Stimulated activated CD4-positive, alpha-beta T cell treated with anti-CD3 and anti-CD28 coated beads, Interleukin-12 subunit alpha, Interleukin-12 subunit beta, amount 100 ng/mL, for 24 hours (primary cell): ENCODE measurements at regions not wholly inside any gene's neighbourhood (a gene's known extent, or its start where the extent isn't known, plus 50 kb on each side); places are given as distances from the start of the nearest gene placed in this dataset.

ENCODE experiments used
- DNase-seq, 2 experiments: peaks; one replicate each; pipeline ENCODE4 v3.0.0-alpha.2; 2020; ENCODE audit warnings: low read depth in 2 of 2

- DNase-seq: no peak
Measured at GRCh38 chr2:29974086-29974485, 52.7 kb upstream of the ALK start.

- no peak for DNase-seq
Measured at GRCh38 chr2:29977284-29977683, 55.9 kb upstream of the ALK start.

- no peak for DNase-seq
Measured at GRCh38 chr2:29981402-29981801, 60.0 kb upstream of the ALK start.

GRCh38 chr2:29983308-29983707, 61.9 kb upstream of the ALK start:
- no peak for DNase-seq

- no peak for DNase-seq
Measured at GRCh38 chr2:29987146-29987545, 65.8 kb upstream of the ALK start.

GRCh38 chr2:29990129-29990528, 68.7 kb upstream of the ALK start:
- DNase-seq: no peak

GRCh38 chr2:29991086-29991485, 69.7 kb upstream of the ALK start:
- DNase-seq: no peak

- DNase-seq: no peak
Measured at GRCh38 chr2:29995241-29995640, 73.9 kb upstream of the ALK start.

- DNase-seq: no peak
Measured at GRCh38 chr2:30003128-30003527, 81.7 kb upstream of the ALK start.

GRCh38 chr2:30022444-30023071, 101.2 kb upstream of the ALK start:
- DNase-seq: no peak

GRCh38 chr2:30024281-30024680, 102.9 kb upstream of the ALK start:
- DNase-seq: no peak

GRCh38 chr2:30026091-30027055, 105.0 kb upstream of the ALK start:
- peak in 1 of 2 experiments; percentile 4 for DNase-seq

- DNase-seq: no peak
Measured at GRCh38 chr2:30029804-30030203, 108.4 kb upstream of the ALK start.

- no peak for DNase-seq
Measured at GRCh38 chr2:30030361-30030760, 109.0 kb upstream of the ALK start.

- DNase-seq: no peak
Measured at GRCh38 chr2:30031184-30031583, 109.8 kb upstream of the ALK start.

- no peak for DNase-seq
Measured at GRCh38 chr2:30034052-30034775, 112.6 kb upstream of the YPEL5 start.

- no peak for DNase-seq
Measured at GRCh38 chr2:30037016-30037415, 109.8 kb upstream of the YPEL5 start.

- no peak for DNase-seq
Measured at GRCh38 chr2:30038419-30038818, 108.4 kb upstream of the YPEL5 start.

GRCh38 chr2:30039101-30039500, 107.7 kb upstream of the YPEL5 start:
- no peak for DNase-seq

GRCh38 chr2:30040147-30040546, 106.7 kb upstream of the YPEL5 start:
- DNase-seq: no peak

GRCh38 chr2:30041884-30042283, 104.9 kb upstream of the YPEL5 start:
- DNase-seq: no peak

GRCh38 chr2:30046396-30046795, 100.4 kb upstream of the YPEL5 start:
- DNase-seq: no peak

GRCh38 chr2:30046979-30047378, 99.8 kb upstream of the YPEL5 start:
- no peak for DNase-seq
